Activated CD8-positive, alpha-beta T cell treated with anti-CD3 and anti-CD28 coated beads for 36 hours (primary cell): ENCODE measurements at regions not wholly inside any gene's neighbourhood (a gene's known extent, or its start where the extent isn't known, plus 50 kb on each side); places are given as distances from the start of the nearest gene placed in this dataset.

Experiments used
- ATAC-seq: fragments of 200-7000 bp; cut with Tn5 transposase; one replicate; pipeline ENCODE4 v1.10.0; 2021; ENCODE audit warnings: mild to moderate bottlenecking, moderate library complexity
- CTCF ChIA-PET: fragments of 350-600 bp; sonication (Branson Sonifier 250); formaldehyde crosslinking; loops from one replicate; lab custom pipeline; 2021; ENCODE audit warnings: antibody characterized with exemption; lab: Charles Lee
- POLR2A ChIA-PET: fragments of 350-600 bp; sonication (Branson Sonifier 250); formaldehyde crosslinking; loops from one replicate; lab custom pipeline; 2021; ENCODE audit warnings: antibody characterized with exemption; lab: Charles Lee
- DNase-seq: peaks from one replicate; pipeline ENCODE4 v3.0.0-alpha.2; 2020
- H3K27ac Mint-ChIP-seq: one replicate; pipeline ENCODE4 v1.8.0; 2021; ENCODE audit warnings: mild to moderate bottlenecking, mixed read lengths
- H3K27me3 Mint-ChIP-seq: one replicate; pipeline ENCODE4 v1.8.0; 2021; ENCODE audit warnings: mixed read lengths
- H3K36me3 Mint-ChIP-seq: one replicate; pipeline ENCODE4 v1.8.0; 2021; ENCODE audit warnings: low read depth, mixed read lengths
- H3K4me1 Mint-ChIP-seq: one replicate; pipeline ENCODE4 v1.8.0; 2021; ENCODE audit warnings: low read depth, mixed read lengths
- H3K4me3 Mint-ChIP-seq: one replicate; pipeline ENCODE4 v1.8.0; 2021; ENCODE audit warnings: mild to moderate bottlenecking, moderate library complexity, mixed read lengths
- H3K9me3 Mint-ChIP-seq: one replicate; pipeline ENCODE4 v1.8.0; 2021; ENCODE audit warnings: mixed read lengths
- CTCF ChIP-seq: fragments of 200-600 bp; IDR thresholded peaks from one replicate; pipeline ENCODE4 v1.8.0; 2022; ENCODE audit warnings: antibody characterized with exemption, mild to moderate bottlenecking
- intact Hi-C: fragments of 100-400 bp; cut with micrococcal nuclease; formaldehyde crosslinking; loops from one replicate; pipeline ENCODE4 v1.10.0; 2022

- H3K36me3 Mint-ChIP-seq, result no peaks in the 10 kb centered on the region
- H3K27me3 Mint-ChIP-seq, result peaks cover 1% of the 10 kb centered on the region
- CTCF ChIA-PET, result no interaction called here
- no peaks in the 10 kb centered on the region for H3K4me1 Mint-ChIP-seq
- no peak for DNase-seq
- POLR2A ChIA-PET, result no interaction called here
- no peak overlapping the region for H3K27ac Mint-ChIP-seq
- no peak for ATAC-seq
- intact Hi-C loops, result no loop called here
- H3K4me3 Mint-ChIP-seq, result no peak overlapping the region
- TF ChIP-seq CTCF, result no peak
- peaks cover 5% of the 10 kb centered on the region for H3K9me3 Mint-ChIP-seq
These were observed 486.6 kb downstream of the BRINP1 start for GRCh38 chr9:118882684-118883083.

DNA sequence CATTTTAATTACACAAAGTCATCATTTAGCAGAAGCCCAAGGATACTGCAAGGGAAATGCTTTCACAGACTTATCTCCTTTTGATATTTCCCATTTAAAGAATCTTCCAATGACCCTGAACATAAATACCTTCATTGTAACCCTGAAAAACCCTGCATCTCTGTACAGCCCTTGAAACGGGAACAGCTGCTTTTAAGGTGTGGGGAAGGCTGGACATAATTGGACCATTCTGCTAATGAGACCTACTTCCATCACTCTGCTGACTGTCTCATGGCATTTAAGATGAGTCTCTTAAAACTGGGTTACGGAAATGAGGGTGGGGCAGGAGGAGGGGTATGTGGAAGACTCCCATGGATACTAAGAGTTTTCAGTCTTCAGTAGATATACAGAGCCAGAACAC is 485.8 kb downstream of the BRINP1 start:
- ChIA-PET POLR2A (no interaction called here), CTCF (no interaction called here)
- intact Hi-C loops, result no loop called here
- Mint-ChIP-seq H3K4me3 (no peak overlapping the region), H3K36me3 (no peaks in the 10 kb centered on the region), H3K27ac (no peak overlapping the region), H3K27me3 (peaks cover 1% of the 10 kb centered on the region), H3K4me1 (no peaks in the 10 kb centered on the region), H3K9me3 (peaks cover 6% of the 10 kb centered on the region)
- TF ChIP-seq CTCF, result no peak
- ATAC-seq, result no peak
- DNase-seq, result no peak

DNA sequence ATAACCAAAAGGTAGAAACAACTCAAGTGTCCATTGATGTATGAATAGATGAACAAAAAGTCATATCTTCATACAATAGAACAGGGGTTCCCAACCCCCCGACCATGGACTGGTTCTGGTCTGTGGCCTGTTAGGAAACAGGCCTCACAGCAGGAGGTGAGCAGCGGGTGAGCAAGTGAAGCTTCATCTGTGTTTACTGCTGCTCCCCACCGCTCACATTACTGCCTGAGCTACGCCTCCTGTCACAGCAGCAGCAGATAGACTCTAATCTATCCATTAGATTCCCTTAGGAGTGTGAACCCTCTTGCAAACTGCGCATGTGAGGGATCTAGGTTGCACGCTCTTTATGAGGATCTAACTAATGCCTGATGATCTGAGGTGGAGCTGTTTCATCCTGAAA is 478.0 kb downstream of the BRINP1 start:
- ChIA-PET POLR2A (no interaction called here), CTCF (no interaction called here)
- no peak for TF ChIP-seq CTCF
- H3K4me3 Mint-ChIP-seq, result no peak overlapping the region
- no peaks in the 10 kb centered on the region for H3K27me3 Mint-ChIP-seq
- no peaks in the 10 kb centered on the region for H3K4me1 Mint-ChIP-seq
- DNase-seq (no peak), ATAC-seq (no peak)
- H3K27ac Mint-ChIP-seq, result no peak overlapping the region
- H3K9me3 Mint-ChIP-seq, result peaks cover 6% of the 10 kb centered on the region
- no peaks in the 10 kb centered on the region for H3K36me3 Mint-ChIP-seq
- intact Hi-C loops, result no loop called here

DNA sequence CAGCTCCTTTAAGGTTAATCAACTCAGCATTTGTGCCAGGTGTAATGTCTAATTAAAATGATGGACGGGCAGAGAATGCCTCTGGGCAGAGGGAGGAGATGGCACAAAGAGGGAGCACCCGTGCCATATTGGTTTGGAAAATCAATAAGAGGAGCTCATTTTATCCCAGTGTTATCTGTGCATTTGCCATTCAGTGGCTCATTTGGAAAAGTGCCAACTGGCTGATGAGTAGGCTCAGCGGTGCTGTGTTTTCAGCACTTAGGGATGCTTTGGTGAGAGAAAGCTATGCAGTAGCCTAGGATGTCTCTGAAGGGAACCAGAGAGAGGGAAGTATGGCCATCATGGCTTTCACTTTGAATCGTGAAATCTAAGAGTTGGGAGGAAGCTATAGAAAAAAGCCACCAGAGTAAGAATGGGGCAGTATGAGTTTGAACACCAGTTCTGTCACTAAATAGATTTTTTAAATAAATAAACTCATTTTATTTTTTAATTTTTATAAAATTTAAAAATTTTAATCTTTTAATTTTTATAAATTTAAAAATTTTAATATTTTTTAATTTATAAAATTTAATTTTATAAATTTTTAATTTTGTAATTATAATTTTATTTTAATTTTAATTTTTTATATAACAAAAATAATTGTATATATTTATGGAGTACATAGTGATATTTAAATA is 472.8 kb downstream of the BRINP1 start:
- H3K27me3 Mint-ChIP-seq, result no peaks in the 10 kb centered on the region
- ATAC-seq (no peak), DNase-seq (no peak)
- no peak overlapping the region for H3K27ac Mint-ChIP-seq
- no peaks in the 10 kb centered on the region for H3K4me1 Mint-ChIP-seq
- no peak overlapping the region for H3K4me3 Mint-ChIP-seq
- no peaks in the 10 kb centered on the region for H3K36me3 Mint-ChIP-seq
- peaks cover 3% of the 10 kb centered on the region for H3K9me3 Mint-ChIP-seq
- intact Hi-C loops, result no loop called here
- ChIA-PET POLR2A (no interaction called here), CTCF (no interaction called here)
- no peak for TF ChIP-seq CTCF

DNA sequence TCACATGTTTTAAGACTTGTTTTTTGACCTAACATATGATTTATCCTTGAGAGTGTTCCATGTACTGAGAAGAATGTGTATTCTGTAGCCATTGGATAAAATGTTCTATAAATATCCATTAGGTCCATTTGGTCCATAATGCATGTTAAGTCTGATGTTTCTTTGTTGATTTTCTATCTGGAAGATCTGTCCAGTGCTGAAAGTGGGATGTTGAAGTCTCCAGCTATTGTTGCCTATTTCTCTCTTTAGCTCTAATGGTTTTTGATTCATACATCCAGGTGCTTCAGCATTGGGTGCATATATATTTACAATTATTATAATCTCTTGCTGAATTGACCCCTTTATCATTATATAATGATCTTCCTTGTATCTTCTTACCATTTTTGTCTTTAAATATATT is 451.1 kb downstream of the BRINP1 start:
- ChIA-PET POLR2A (no interaction called here), CTCF (no interaction called here)
- Mint-ChIP-seq H3K9me3 (peaks cover 13% of the 10 kb centered on the region), H3K27ac (no peak overlapping the region), H3K27me3 (no peaks in the 10 kb centered on the region), H3K4me1 (no peaks in the 10 kb centered on the region), H3K36me3 (no peaks in the 10 kb centered on the region), H3K4me3 (no peak overlapping the region)
- TF ChIP-seq CTCF, result no peak
- ATAC-seq (no peak), DNase-seq (no peak)
- intact Hi-C loops, result no loop called here
